ENCODE measurements at regions not wholly inside any gene's neighbourhood (a gene's known extent, or its start where the extent isn't known, plus 50 kb on each side); places are given as distances from the start of the nearest gene placed in this dataset.
"Not testable (repeated sequence)": the region's sequence is repeated elsewhere in the genome, so short reads cannot be mapped to it uniquely, and the experiment has no call there.

- no peaks in the 10 kb centered on the region for H3K9me3 ChIP-seq (ENCODE audit: control insufficient read depth, low read length)
- H3K4me3 ChIP-seq (ENCODE audit: insufficient read depth, low read depth, low read length), result no peak overlapping the region
- no peaks in the 10 kb centered on the region for H3K27me3 ChIP-seq (ENCODE audit: control insufficient read depth, insufficient read depth, low read length, poor library complexity, severe bottlenecking)
- WGBS, 2 experiments, result 94 to 96% methylated on average over 4 of the region's 4 CpGs
- no peak overlapping the region for H3K27ac ChIP-seq (ENCODE audit: insufficient read depth, low read depth, low read length, poor library complexity, severe bottlenecking)
- H3K4me1 ChIP-seq (ENCODE audit: control insufficient read depth, insufficient read depth, low read length), result no peaks in the 10 kb centered on the region
- no peaks in the 10 kb centered on the region for H3K36me3 ChIP-seq (ENCODE audit: control insufficient read depth, insufficient read depth, low read length)
These were observed 481.4 kb downstream of the XYLT1 start for GRCh38 chr16:16989368-16989767.

DNA sequence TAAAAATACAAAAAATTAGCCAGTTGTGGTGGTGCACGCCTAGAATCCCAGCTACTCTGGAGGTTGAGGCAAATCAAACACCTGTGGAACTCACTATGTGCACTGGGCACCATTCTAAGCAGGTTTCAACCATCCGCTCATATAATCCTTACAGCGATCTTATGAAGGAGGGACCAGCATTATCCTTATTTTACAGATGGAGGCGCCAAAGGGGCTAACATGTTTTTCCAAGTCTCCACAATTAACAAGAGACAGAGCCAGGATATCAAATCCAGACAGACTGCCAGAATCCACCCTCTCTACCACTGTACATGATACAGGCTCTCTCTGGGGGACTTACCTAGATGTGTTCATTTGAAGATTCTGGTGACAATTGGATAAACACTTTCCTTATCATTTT, 479.0 kb downstream of the XYLT1 start:
- Histone ChIP-seq H3K27me3 (ENCODE audit: control insufficient read depth, insufficient read depth, low read length, poor library complexity, severe bottlenecking) (no peaks in the 10 kb centered on the region), H3K27ac (ENCODE audit: insufficient read depth, low read depth, low read length, poor library complexity, severe bottlenecking) (no peak overlapping the region), H3K4me3 (ENCODE audit: insufficient read depth, low read depth, low read length) (no peak overlapping the region), H3K4me1 (ENCODE audit: control insufficient read depth, insufficient read depth, low read length) (no peaks in the 10 kb centered on the region), H3K36me3 (ENCODE audit: control insufficient read depth, insufficient read depth, low read length) (no peaks in the 10 kb centered on the region), H3K9me3 (ENCODE audit: control insufficient read depth, low read length) (no peaks in the 10 kb centered on the region)
- WGBS, 2 experiments, result 92 to 94% methylated on average over 4 of the region's 4 CpGs

GRCh38 chr16:16992975-16993765, 477.6 kb downstream of the XYLT1 start:
- Histone ChIP-seq H3K36me3 (ENCODE audit: control insufficient read depth, insufficient read depth, low read length) (no peaks in the 10 kb centered on the region), H3K4me3 (ENCODE audit: insufficient read depth, low read depth, low read length) (no peak overlapping the region), H3K27me3 (ENCODE audit: control insufficient read depth, insufficient read depth, low read length, poor library complexity, severe bottlenecking) (no peaks in the 10 kb centered on the region), H3K4me1 (ENCODE audit: control insufficient read depth, insufficient read depth, low read length) (no peaks in the 10 kb centered on the region), H3K9me3 (ENCODE audit: control insufficient read depth, low read length) (no peaks in the 10 kb centered on the region), H3K27ac (ENCODE audit: insufficient read depth, low read depth, low read length, poor library complexity, severe bottlenecking) (no peak overlapping the region)
- 83 to 86% methylated on average over 13 of the region's 13 CpGs for WGBS, 2 experiments

DNA sequence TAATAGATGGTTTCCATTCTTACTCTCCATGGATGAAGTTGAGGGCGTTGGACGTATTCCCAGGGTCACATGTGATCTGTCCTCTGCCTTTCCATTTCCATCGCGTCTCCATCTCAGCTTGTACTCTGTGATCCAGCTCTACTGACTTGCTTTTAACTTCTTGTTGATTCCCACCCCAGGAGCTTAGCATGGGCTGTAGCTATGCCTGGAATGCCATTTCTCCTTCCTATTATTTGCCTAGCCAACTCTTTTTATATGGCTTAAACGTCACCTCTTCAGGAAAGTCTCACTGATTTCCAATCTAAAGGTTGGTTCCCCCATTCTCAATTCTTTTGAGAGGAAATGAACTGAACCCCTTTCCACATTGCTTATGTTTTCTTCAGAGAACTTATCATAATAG, 475.9 kb downstream of the XYLT1 start:
- Histone ChIP-seq H3K27ac (ENCODE audit: insufficient read depth, low read depth, low read length, poor library complexity, severe bottlenecking) (no peak overlapping the region), H3K9me3 (ENCODE audit: control insufficient read depth, low read length) (no peaks in the 10 kb centered on the region), H3K4me1 (ENCODE audit: control insufficient read depth, insufficient read depth, low read length) (no peaks in the 10 kb centered on the region), H3K27me3 (ENCODE audit: control insufficient read depth, insufficient read depth, low read length, poor library complexity, severe bottlenecking) (no peaks in the 10 kb centered on the region), H3K36me3 (ENCODE audit: control insufficient read depth, insufficient read depth, low read length) (no peaks in the 10 kb centered on the region), H3K4me3 (ENCODE audit: insufficient read depth, low read depth, low read length) (no peak overlapping the region)
- 86 to 88% methylated on average over 5 of the region's 5 CpGs for WGBS, 2 experiments

DNA sequence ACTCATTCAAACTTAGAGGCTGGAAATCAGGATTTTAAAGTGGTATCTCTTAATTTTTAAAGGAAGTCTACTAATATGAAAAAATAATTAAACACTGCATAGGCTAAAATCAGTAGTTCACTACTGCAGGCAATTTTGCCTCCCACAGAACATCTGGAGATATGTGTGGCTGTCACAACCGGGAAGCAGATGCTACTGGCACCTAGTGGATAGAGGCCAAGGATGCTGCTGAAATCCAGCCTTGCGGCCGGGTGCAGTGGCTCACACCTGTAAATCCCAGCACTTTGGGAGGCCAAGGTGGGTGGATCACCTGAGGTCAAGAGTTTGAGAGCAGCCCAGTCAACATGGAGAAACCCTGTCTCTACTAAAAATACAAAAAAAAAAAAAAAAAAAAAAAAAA, 473.9 kb downstream of the XYLT1 start:
- Histone ChIP-seq H3K27me3 (ENCODE audit: control insufficient read depth, insufficient read depth, low read length, poor library complexity, severe bottlenecking) (no peaks in the 10 kb centered on the region), H3K27ac (ENCODE audit: insufficient read depth, low read depth, low read length, poor library complexity, severe bottlenecking) (no peak overlapping the region), H3K4me3 (ENCODE audit: insufficient read depth, low read depth, low read length) (no peak overlapping the region), H3K4me1 (ENCODE audit: control insufficient read depth, insufficient read depth, low read length) (no peaks in the 10 kb centered on the region), H3K9me3 (ENCODE audit: control insufficient read depth, low read length) (no peaks in the 10 kb centered on the region), H3K36me3 (ENCODE audit: control insufficient read depth, insufficient read depth, low read length) (no peaks in the 10 kb centered on the region)
- 64 to 72% methylated on average over 3 of the region's 3 CpGs for WGBS, 2 experiments

DNA sequence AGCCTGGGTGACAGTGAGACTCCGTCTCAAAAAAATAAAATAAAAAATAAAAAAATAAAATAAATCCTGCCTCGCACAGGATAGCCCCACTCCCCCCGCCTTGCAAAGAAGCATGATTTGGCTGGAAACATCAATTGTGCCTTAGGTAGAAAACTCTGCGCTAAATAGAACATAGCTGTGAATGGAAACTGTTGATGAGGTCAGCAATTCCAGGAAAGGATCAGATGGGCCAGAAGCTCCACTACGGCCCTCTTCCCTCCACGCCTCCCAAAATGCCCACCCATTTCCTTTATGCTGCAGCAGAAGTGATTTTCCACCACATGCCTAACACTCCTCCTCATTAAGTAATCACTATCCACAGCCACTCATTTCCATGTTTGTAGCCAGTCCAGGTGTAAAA, 473.4 kb downstream of the XYLT1 start:
- H3K4me3 ChIP-seq (ENCODE audit: insufficient read depth, low read depth, low read length), result no peak overlapping the region
- H3K27ac ChIP-seq (ENCODE audit: insufficient read depth, low read depth, low read length, poor library complexity, severe bottlenecking), result no peak overlapping the region
- no peaks in the 10 kb centered on the region for H3K9me3 ChIP-seq (ENCODE audit: control insufficient read depth, low read length)
- no peaks in the 10 kb centered on the region for H3K36me3 ChIP-seq (ENCODE audit: control insufficient read depth, insufficient read depth, low read length)
- 92 to 97% methylated on average over 5 to 6 of the region's 6 CpGs for WGBS, 2 experiments
- H3K27me3 ChIP-seq (ENCODE audit: control insufficient read depth, insufficient read depth, low read length, poor library complexity, severe bottlenecking), result no peaks in the 10 kb centered on the region
- no peaks in the 10 kb centered on the region for H3K4me1 ChIP-seq (ENCODE audit: control insufficient read depth, insufficient read depth, low read length)

DNA sequence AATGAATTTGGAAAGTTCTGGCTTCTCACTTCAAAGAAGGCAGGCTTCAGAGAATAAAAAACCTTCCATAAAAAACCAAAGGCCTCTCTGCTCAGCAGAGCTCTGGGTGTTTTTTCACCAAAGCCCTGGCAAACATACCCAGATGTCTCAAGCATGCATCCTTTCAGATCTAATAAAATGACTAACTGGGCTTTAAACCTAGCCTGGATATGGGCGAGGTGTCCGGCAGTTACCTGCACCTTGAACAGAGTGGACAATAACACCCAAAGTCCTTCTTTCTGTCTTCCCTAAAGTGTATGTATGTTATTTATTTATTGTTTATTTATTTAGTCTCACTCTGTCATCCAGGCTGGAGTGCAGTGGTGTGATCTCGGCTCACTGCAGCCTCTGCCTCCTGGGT, 469.3 kb downstream of the XYLT1 start:
- H3K27ac ChIP-seq (ENCODE audit: insufficient read depth, low read depth, low read length, poor library complexity, severe bottlenecking), result no peak overlapping the region
- no peaks in the 10 kb centered on the region for H3K36me3 ChIP-seq (ENCODE audit: control insufficient read depth, insufficient read depth, low read length)
- WGBS, 2 experiments, result 95 to 97% methylated on average over 3 of the region's 3 CpGs
- H3K4me3 ChIP-seq (ENCODE audit: insufficient read depth, low read depth, low read length), result no peak overlapping the region
- H3K4me1 ChIP-seq (ENCODE audit: control insufficient read depth, insufficient read depth, low read length), result no peaks in the 10 kb centered on the region
- H3K27me3 ChIP-seq (ENCODE audit: control insufficient read depth, insufficient read depth, low read length, poor library complexity, severe bottlenecking), result no peaks in the 10 kb centered on the region
- no peaks in the 10 kb centered on the region for H3K9me3 ChIP-seq (ENCODE audit: control insufficient read depth, low read length)

GRCh38 chr16:17002565-17002964, 468.2 kb downstream of the XYLT1 start:
- no peaks in the 10 kb centered on the region for H3K27me3 ChIP-seq (ENCODE audit: control insufficient read depth, insufficient read depth, low read length, poor library complexity, severe bottlenecking)
- H3K9me3 ChIP-seq (ENCODE audit: control insufficient read depth, low read length), result no peaks in the 10 kb centered on the region
- no peaks in the 10 kb centered on the region for H3K36me3 ChIP-seq (ENCODE audit: control insufficient read depth, insufficient read depth, low read length)
- no peak overlapping the region for H3K4me3 ChIP-seq (ENCODE audit: insufficient read depth, low read depth, low read length)
- 97 to 100% methylated on average over 1 of the region's 1 CpG for WGBS, 2 experiments
- no peak overlapping the region for H3K27ac ChIP-seq (ENCODE audit: insufficient read depth, low read depth, low read length, poor library complexity, severe bottlenecking)
- H3K4me1 ChIP-seq (ENCODE audit: control insufficient read depth, insufficient read depth, low read length), result no peaks in the 10 kb centered on the region

DNA sequence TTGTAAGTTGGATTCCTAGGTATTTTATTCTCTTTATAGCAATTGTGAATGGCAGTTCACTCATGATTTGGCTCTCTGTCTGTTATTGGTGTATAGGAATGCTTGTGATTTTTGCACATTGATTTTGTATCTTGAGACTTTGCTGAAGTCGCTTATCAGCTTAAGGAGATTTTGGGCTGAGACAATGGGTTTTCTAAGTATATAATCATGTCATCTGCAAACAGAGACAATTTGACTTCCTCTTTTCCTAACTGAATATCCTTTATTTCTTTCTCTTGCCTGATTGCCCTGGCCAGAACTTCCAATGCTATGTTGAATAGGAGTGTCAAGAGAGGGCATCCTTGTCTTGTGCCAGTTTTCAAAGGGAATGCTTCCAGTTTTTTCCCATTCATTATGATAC, 464.8 kb downstream of the XYLT1 start:
- not testable (repeated sequence) for H3K27ac ChIP-seq (ENCODE audit: insufficient read depth, low read depth, low read length, poor library complexity, severe bottlenecking)
- WGBS, 2 experiments, result 100% methylated on average over 1 of the region's 1 CpG; no CpG with 5 or more reads in 1 of the 2 experiments

DNA sequence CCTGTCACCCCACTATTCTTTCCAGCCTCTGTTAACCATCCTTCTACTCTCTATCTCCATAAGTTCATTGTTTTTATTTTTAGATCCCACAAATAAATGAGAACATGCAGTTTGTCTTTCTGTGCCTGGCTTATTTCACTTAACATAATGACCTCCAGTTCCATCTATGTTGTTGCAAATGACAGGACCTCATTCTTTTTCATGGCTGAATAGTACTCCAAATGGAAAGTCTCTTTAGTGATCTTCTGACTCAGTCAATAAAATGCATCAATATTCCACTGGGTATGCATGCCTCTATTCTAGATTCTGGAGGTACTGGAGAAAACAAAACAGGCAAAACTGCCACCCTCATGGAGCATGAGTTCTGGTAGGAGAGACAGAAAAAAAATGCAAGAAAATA, 459.0 kb downstream of the XYLT1 start:
- Histone ChIP-seq H3K4me1 (ENCODE audit: control insufficient read depth, insufficient read depth, low read length) (no peaks in the 10 kb centered on the region), H3K27ac (ENCODE audit: insufficient read depth, low read depth, low read length, poor library complexity, severe bottlenecking) (no peak overlapping the region), H3K9me3 (ENCODE audit: control insufficient read depth, low read length) (no peaks in the 10 kb centered on the region), H3K27me3 (ENCODE audit: control insufficient read depth, insufficient read depth, low read length, poor library complexity, severe bottlenecking) (no peaks in the 10 kb centered on the region), H3K4me3 (ENCODE audit: insufficient read depth, low read depth, low read length) (no peak overlapping the region), H3K36me3 (ENCODE audit: control insufficient read depth, insufficient read depth, low read length) (no peaks in the 10 kb centered on the region)

More for the DNA sequence above, 464.8 kb downstream of the XYLT1 start:
- H3K27me3 ChIP-seq (ENCODE audit: control insufficient read depth, insufficient read depth, low read length, poor library complexity, severe bottlenecking); H3K4me3 ChIP-seq (ENCODE audit: insufficient read depth, low read depth, low read length); H3K4me1 ChIP-seq (ENCODE audit: control insufficient read depth, insufficient read depth, low read length); H3K9me3 ChIP-seq (ENCODE audit: control insufficient read depth, low read length); H3K36me3 ChIP-seq (ENCODE audit: control insufficient read depth, insufficient read depth, low read length): not testable (repeated sequence)

GRCh38 chr16:17013038-17013437, 457.7 kb downstream of the XYLT1 start:
- Histone ChIP-seq H3K36me3 (ENCODE audit: control insufficient read depth, insufficient read depth, low read length) (no peaks in the 10 kb centered on the region), H3K9me3 (ENCODE audit: control insufficient read depth, low read length) (no peaks in the 10 kb centered on the region), H3K4me1 (ENCODE audit: control insufficient read depth, insufficient read depth, low read length) (no peaks in the 10 kb centered on the region), H3K27me3 (ENCODE audit: control insufficient read depth, insufficient read depth, low read length, poor library complexity, severe bottlenecking) (no peaks in the 10 kb centered on the region), H3K27ac (ENCODE audit: insufficient read depth, low read depth, low read length, poor library complexity, severe bottlenecking) (no peak overlapping the region), H3K4me3 (ENCODE audit: insufficient read depth, low read depth, low read length) (no peak overlapping the region)
- 92 to 95% methylated on average over 8 of the region's 8 CpGs for WGBS, 2 experiments

Measured in ectodermal cell (in vitro differentiated cells).